ENCODE measurements at regions not wholly inside any gene's neighbourhood (a gene's known extent, or its start where the extent isn't known, plus 50 kb on each side); places are given as distances from the start of the nearest gene placed in this dataset.

GRCh38 chrX:7280520-7280919 lies 132.6 kb upstream of the PUDP start:
- TF ChIP-seq CTCF (IDR thresholded peaks at IDR 0.05) (no peak), POLR2A (IDR thresholded peaks at IDR 0.05) (no peak), POLR2AphosphoS5 (IDR thresholded peaks at IDR 0.05) (no peak)
